GM18499 (cell line): ENCODE measurements at regions not wholly inside any gene's neighbourhood (a gene's known extent, or its start where the extent isn't known, plus 50 kb on each side); places are given as distances from the start of the nearest gene placed in this dataset.

Experiments
- ATAC-seq: cut with Tn5 transposase; IDR thresholded peaks from one replicate; pipeline ENCODE4 v1.9.1; 2021; ENCODE audit warnings: moderate number of reproducible peaks; ENCODE audit not compliant: insufficient read depth, unreplicated experiment

- no peak for ATAC-seq
These were observed 138.1 kb upstream of the CHST15 start for GRCh38 chr10:124231168-124232155.

- ATAC-seq, result no peak
These were observed 137.3 kb upstream of the CHST15 start for GRCh38 chr10:124230635-124231167.

- ATAC-seq, result no peak
These were observed 136.7 kb upstream of the CHST15 start for GRCh38 chr10:124229989-124230634.

- no peak for ATAC-seq
These were observed 136.0 kb upstream of the CHST15 start for GRCh38 chr10:124229201-124229988.

- ATAC-seq, result no peak
These were observed 135.1 kb upstream of the CHST15 start for GRCh38 chr10:124228471-124228870.

- ATAC-seq, result no peak
These were observed 134.6 kb upstream of the CHST15 start for GRCh38 chr10:124227988-124228387.

- ATAC-seq, result no peak
These were observed 133.9 kb upstream of the CHST15 start for GRCh38 chr10:124227055-124227975.

- ATAC-seq, result no peak
These were observed 133.1 kb upstream of the CHST15 start for GRCh38 chr10:124226271-124227054.

GRCh38 chr10:124225467-124226270 lies 132.3 kb upstream of the CHST15 start:
- no peak for ATAC-seq

- no peak for ATAC-seq
These were observed 131.7 kb upstream of the CHST15 start for GRCh38 chr10:124225029-124225466.

- ATAC-seq, result no peak
These were observed 131.1 kb upstream of the CHST15 start for GRCh38 chr10:124224331-124225028.

- no peak for ATAC-seq
These were observed 130.3 kb upstream of the CHST15 start for GRCh38 chr10:124223711-124224085.

- no peak for ATAC-seq
These were observed 129.8 kb upstream of the CHST15 start for GRCh38 chr10:124222988-124223710.

GRCh38 chr10:124222318-124222987 lies 129.1 kb upstream of the CHST15 start:
- ATAC-seq, result no peak

GRCh38 chr10:124221356-124222317 lies 128.2 kb upstream of the CHST15 start:
- peak; percentile 50 for ATAC-seq
